ENCODE measurements at regions not wholly inside any gene's neighbourhood (a gene's known extent, or its start where the extent isn't known, plus 50 kb on each side); places are given as distances from the start of the nearest gene placed in this dataset.

- intact Hi-C loops (cut with micrococcal nuclease; ENCODE audit: unreplicated experiment): no loop called here
- Histone ChIP-seq H3K4me1 (ENCODE audit: insufficient read depth, low read length, poor library complexity, severe bottlenecking) (no peaks in the 10 kb centered on the region), H3K4me3 (ENCODE audit: low read depth, low read length, poor library complexity, severe bottlenecking) (no peak overlapping the region), H3K36me3 (ENCODE audit: insufficient read depth, low read length, poor library complexity, severe bottlenecking) (no peaks in the 10 kb centered on the region), H3K27ac (ENCODE audit: low read depth, low read length, poor library complexity, severe bottlenecking) (no peak overlapping the region), H3K9me3 (ENCODE audit: low read depth, low read length, poor library complexity, severe bottlenecking) (no peaks in the 10 kb centered on the region), H3K27me3 (replicated peaks; ENCODE audit: insufficient read depth, low read depth, low read length, poor library complexity) (no peaks in the 10 kb centered on the region)
- no peak for TF ChIP-seq EZH2 (IDR thresholded peaks at IDR 0.05; ENCODE audit: borderline replicate concordance, low read depth, low read length, poor library complexity, severe bottlenecking)
- no peak for TF ChIP-seq CTCF (conservative IDR thresholded peaks at IDR 0.05; ENCODE audit: low read depth, low read length)
- BruUV-seq (replicated peaks): no TSS peak
- CTCF ChIA-PET: no interaction called here
- no peak for DNase-seq (ENCODE audit: low spot score)
- POLR2A ChIA-PET (ENCODE audit: low non-redundant PET): no interaction called here
Observed at GRCh38 chr6:67224989-67225388, 1410.1 kb upstream of the ADGRB3 start.

GRCh38 chr6:67221226-67221625, 1413.9 kb upstream of the ADGRB3 start:
- POLR2A ChIA-PET (ENCODE audit: low non-redundant PET): no interaction called here
- peak; percentile 11 for DNase-seq (ENCODE audit: low spot score)
- Histone ChIP-seq H3K9me3 (ENCODE audit: low read depth, low read length, poor library complexity, severe bottlenecking) (no peaks in the 10 kb centered on the region), H3K36me3 (ENCODE audit: insufficient read depth, low read length, poor library complexity, severe bottlenecking) (no peaks in the 10 kb centered on the region), H3K4me3 (ENCODE audit: low read depth, low read length, poor library complexity, severe bottlenecking) (no peak overlapping the region), H3K4me1 (ENCODE audit: insufficient read depth, low read length, poor library complexity, severe bottlenecking) (no peaks in the 10 kb centered on the region), H3K27me3 (replicated peaks; ENCODE audit: insufficient read depth, low read depth, low read length, poor library complexity) (no peaks in the 10 kb centered on the region), H3K27ac (ENCODE audit: low read depth, low read length, poor library complexity, severe bottlenecking) (no peak overlapping the region)
- intact Hi-C loops (cut with micrococcal nuclease; ENCODE audit: unreplicated experiment): no loop called here
- CTCF ChIA-PET: no interaction called here
- TF ChIP-seq EZH2 (IDR thresholded peaks at IDR 0.05; ENCODE audit: borderline replicate concordance, low read depth, low read length, poor library complexity, severe bottlenecking) (no peak), CTCF (conservative IDR thresholded peaks at IDR 0.05; ENCODE audit: low read depth, low read length) (no peak)
- no TSS peak for BruUV-seq (replicated peaks)

GRCh38 chr6:67219346-67219745, 1415.7 kb upstream of the ADGRB3 start:
- no TSS peak for BruUV-seq (replicated peaks)
- no peak overlapping the region for H3K27ac ChIP-seq (ENCODE audit: low read depth, low read length, poor library complexity, severe bottlenecking)
- no peaks in the 10 kb centered on the region for H3K9me3 ChIP-seq (ENCODE audit: low read depth, low read length, poor library complexity, severe bottlenecking)
- CTCF ChIA-PET: no interaction called here
- intact Hi-C loops (cut with micrococcal nuclease; ENCODE audit: unreplicated experiment): no loop called here
- H3K27me3 ChIP-seq (replicated peaks; ENCODE audit: insufficient read depth, low read depth, low read length, poor library complexity): no peaks in the 10 kb centered on the region
- H3K4me3 ChIP-seq (ENCODE audit: low read depth, low read length, poor library complexity, severe bottlenecking): no peak overlapping the region
- TF ChIP-seq CTCF (conservative IDR thresholded peaks at IDR 0.05; ENCODE audit: low read depth, low read length) (no peak), EZH2 (IDR thresholded peaks at IDR 0.05; ENCODE audit: borderline replicate concordance, low read depth, low read length, poor library complexity, severe bottlenecking) (no peak)
- POLR2A ChIA-PET (ENCODE audit: low non-redundant PET): no interaction called here
- H3K36me3 ChIP-seq (ENCODE audit: insufficient read depth, low read length, poor library complexity, severe bottlenecking): no peaks in the 10 kb centered on the region
- DNase-seq (ENCODE audit: low spot score): no peak
- no peaks in the 10 kb centered on the region for H3K4me1 ChIP-seq (ENCODE audit: insufficient read depth, low read length, poor library complexity, severe bottlenecking)

Measured in A673 (cell line).